ENCODE measurements at regions not wholly inside any gene's neighbourhood (a gene's known extent, or its start where the extent isn't known, plus 50 kb on each side); places are given as distances from the start of the nearest gene placed in this dataset.

DNA sequence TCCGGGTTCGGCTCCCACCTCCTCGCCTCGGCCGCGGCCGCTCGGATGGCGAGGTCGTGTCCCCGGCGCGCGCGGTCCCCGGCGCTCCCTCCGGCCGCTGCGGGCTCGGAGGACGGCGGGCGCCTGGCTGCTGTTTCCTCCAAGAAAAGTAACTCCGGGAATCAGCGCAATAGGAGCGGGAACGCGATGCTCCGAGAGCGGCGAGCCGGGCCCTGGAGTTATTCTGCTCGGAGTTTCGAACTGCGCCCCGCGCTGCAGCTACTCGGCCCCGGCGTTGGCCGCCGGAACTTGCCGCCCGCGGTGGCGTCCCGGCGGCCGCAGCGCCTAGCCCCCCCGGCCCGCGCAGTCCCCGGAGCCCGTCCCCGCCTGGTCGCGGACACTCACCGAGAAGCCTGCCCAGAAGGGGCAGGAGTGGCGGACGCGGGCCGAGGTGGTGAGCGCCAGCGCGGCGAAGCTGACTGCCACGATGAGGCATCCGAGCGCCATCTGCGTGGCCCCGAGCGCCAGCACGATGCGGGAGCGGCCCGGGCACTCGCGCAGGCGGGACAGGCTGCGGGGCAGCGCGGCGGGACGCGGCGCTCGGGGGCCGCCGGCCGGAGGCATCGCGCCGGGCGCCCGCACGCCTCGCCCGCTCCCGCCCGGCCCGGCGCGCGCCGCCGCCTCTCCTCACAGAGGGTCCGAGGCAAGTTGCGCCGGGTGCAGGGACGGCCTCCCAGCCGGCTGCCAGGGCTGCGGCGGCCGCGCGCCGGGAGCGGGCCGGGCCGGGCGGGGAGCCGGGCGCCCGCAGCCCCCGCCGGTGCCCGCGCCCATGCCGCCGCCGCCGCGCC is 251.9 kb downstream of the TJP1 start:
- Histone ChIP-seq H3K36me3 (ENCODE audit: control insufficient read depth, low read depth, low read length) (no peaks in the 10 kb centered on the region), H3K9ac (ENCODE audit: low read length) (no peak overlapping the region), H3K9me3 (ENCODE audit: control insufficient read depth, low read depth, low read length) (no peaks in the 10 kb centered on the region), H3K27ac (ENCODE audit: low read length) (no peak overlapping the region), H3K4me1 (ENCODE audit: control insufficient read depth, low read depth, low read length) (peaks cover 19% of the 10 kb centered on the region), H3K4me3 (ENCODE audit: low read length) (peak overlapping the region; percentile 58), H3K27me3 (ENCODE audit: control insufficient read depth, insufficient read depth, low read length) (peaks cover 43% of the 10 kb centered on the region)

GRCh38 chr15:29569533-29570092 is 252.7 kb downstream of the TJP1 start:
- peak overlapping the region; percentile 50 for H3K4me3 ChIP-seq (ENCODE audit: low read length)
- H3K9ac ChIP-seq (ENCODE audit: low read length) = no peak overlapping the region
- no peaks in the 10 kb centered on the region for H3K9me3 ChIP-seq (ENCODE audit: control insufficient read depth, low read depth, low read length)
- H3K27ac ChIP-seq (ENCODE audit: low read length) = no peak overlapping the region
- peaks cover 19% of the 10 kb centered on the region for H3K4me1 ChIP-seq (ENCODE audit: control insufficient read depth, low read depth, low read length)
- no peaks in the 10 kb centered on the region for H3K36me3 ChIP-seq (ENCODE audit: control insufficient read depth, low read depth, low read length)
- H3K27me3 ChIP-seq (ENCODE audit: control insufficient read depth, insufficient read depth, low read length) = peaks cover 43% of the 10 kb centered on the region

- Histone ChIP-seq H3K4me3 (ENCODE audit: low read length) (peak overlapping the region; percentile 50), H3K36me3 (ENCODE audit: control insufficient read depth, low read depth, low read length) (no peaks in the 10 kb centered on the region), H3K27me3 (ENCODE audit: control insufficient read depth, insufficient read depth, low read length) (peaks cover 40% of the 10 kb centered on the region)
Measured at GRCh38 chr15:29568840-29569532, 253.3 kb downstream of the TJP1 start.

GRCh38 chr15:29567336-29567735 is 254.9 kb downstream of the TJP1 start:
- no peak overlapping the region for H3K4me3 ChIP-seq (ENCODE audit: low read length)
- H3K9me3 ChIP-seq (ENCODE audit: control insufficient read depth, low read depth, low read length) = no peaks in the 10 kb centered on the region
- no peak overlapping the region for H3K9ac ChIP-seq (ENCODE audit: low read length)
- no peaks in the 10 kb centered on the region for H3K36me3 ChIP-seq (ENCODE audit: control insufficient read depth, low read depth, low read length)
- H3K27ac ChIP-seq (ENCODE audit: low read length) = no peak overlapping the region
- H3K27me3 ChIP-seq (ENCODE audit: control insufficient read depth, insufficient read depth, low read length) = peaks cover 24% of the 10 kb centered on the region
- peaks cover 17% of the 10 kb centered on the region for H3K4me1 ChIP-seq (ENCODE audit: control insufficient read depth, low read depth, low read length)

More at GRCh38 chr15:29568840-29569532, 253.3 kb downstream of the TJP1 start:
- peaks cover 19% of the 10 kb centered on the region for H3K4me1 ChIP-seq (ENCODE audit: control insufficient read depth, low read depth, low read length)
- no peak overlapping the region for H3K9ac ChIP-seq (ENCODE audit: low read length)
- H3K27ac ChIP-seq (ENCODE audit: low read length) = no peak overlapping the region
- H3K9me3 ChIP-seq (ENCODE audit: control insufficient read depth, low read depth, low read length) = no peaks in the 10 kb centered on the region

DNA sequence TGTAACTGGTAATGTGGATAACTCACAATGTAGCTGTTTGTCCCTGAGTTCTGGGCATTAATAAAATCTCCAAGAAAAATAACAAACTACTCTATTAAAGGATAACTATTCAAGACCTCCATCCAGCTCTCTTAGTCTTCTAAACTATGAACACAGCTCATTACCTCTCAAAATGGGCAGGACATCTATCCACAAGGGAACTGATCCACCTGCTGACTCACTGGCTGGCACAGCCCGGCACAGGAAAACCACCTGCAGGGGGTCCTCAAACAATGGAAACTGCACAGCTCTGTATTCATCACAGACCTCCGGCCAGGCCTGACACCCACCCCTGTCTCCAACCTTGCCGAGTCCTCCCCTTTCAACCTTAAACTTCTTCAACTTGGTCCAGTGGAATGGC is 255.4 kb downstream of the TJP1 start:
- Histone ChIP-seq H3K9ac (ENCODE audit: low read length) (no peak overlapping the region), H3K27ac (ENCODE audit: low read length) (no peak overlapping the region), H3K27me3 (ENCODE audit: control insufficient read depth, insufficient read depth, low read length) (peaks cover 20% of the 10 kb centered on the region), H3K9me3 (ENCODE audit: control insufficient read depth, low read depth, low read length) (no peaks in the 10 kb centered on the region), H3K4me3 (ENCODE audit: low read length) (no peak overlapping the region), H3K36me3 (ENCODE audit: control insufficient read depth, low read depth, low read length) (no peaks in the 10 kb centered on the region), H3K4me1 (ENCODE audit: control insufficient read depth, low read depth, low read length) (peaks cover 12% of the 10 kb centered on the region)

GRCh38 chr15:29563112-29563511 is 259.2 kb downstream of the TJP1 start:
- no peak overlapping the region for H3K9ac ChIP-seq (ENCODE audit: low read length)
- no peaks in the 10 kb centered on the region for H3K27me3 ChIP-seq (ENCODE audit: control insufficient read depth, insufficient read depth, low read length)
- H3K4me1 ChIP-seq (ENCODE audit: control insufficient read depth, low read depth, low read length) = no peaks in the 10 kb centered on the region
- no peaks in the 10 kb centered on the region for H3K9me3 ChIP-seq (ENCODE audit: control insufficient read depth, low read depth, low read length)
- H3K4me3 ChIP-seq (ENCODE audit: low read length) = no peak overlapping the region
- H3K27ac ChIP-seq (ENCODE audit: low read length) = no peak overlapping the region
- H3K36me3 ChIP-seq (ENCODE audit: control insufficient read depth, low read depth, low read length) = no peaks in the 10 kb centered on the region

GRCh38 chr15:29560896-29561295 is 261.4 kb downstream of the TJP1 start:
- Histone ChIP-seq H3K4me1 (ENCODE audit: control insufficient read depth, low read depth, low read length) (no peaks in the 10 kb centered on the region), H3K27ac (ENCODE audit: low read length) (no peak overlapping the region), H3K27me3 (ENCODE audit: control insufficient read depth, insufficient read depth, low read length) (no peaks in the 10 kb centered on the region), H3K36me3 (ENCODE audit: control insufficient read depth, low read depth, low read length) (no peaks in the 10 kb centered on the region), H3K4me3 (ENCODE audit: low read length) (no peak overlapping the region), H3K9ac (ENCODE audit: low read length) (no peak overlapping the region), H3K9me3 (ENCODE audit: control insufficient read depth, low read depth, low read length) (no peaks in the 10 kb centered on the region)

- Histone ChIP-seq H3K9ac (ENCODE audit: low read length) (no peak overlapping the region), H3K9me3 (ENCODE audit: control insufficient read depth, low read depth, low read length) (no peaks in the 10 kb centered on the region), H3K36me3 (ENCODE audit: control insufficient read depth, low read depth, low read length) (no peaks in the 10 kb centered on the region), H3K27me3 (ENCODE audit: control insufficient read depth, insufficient read depth, low read length) (no peaks in the 10 kb centered on the region), H3K4me1 (ENCODE audit: control insufficient read depth, low read depth, low read length) (no peaks in the 10 kb centered on the region), H3K4me3 (ENCODE audit: low read length) (no peak overlapping the region), H3K27ac (ENCODE audit: low read length) (no peak overlapping the region)
Measured at GRCh38 chr15:29558261-29558660, 264.0 kb downstream of the TJP1 start.

DNA sequence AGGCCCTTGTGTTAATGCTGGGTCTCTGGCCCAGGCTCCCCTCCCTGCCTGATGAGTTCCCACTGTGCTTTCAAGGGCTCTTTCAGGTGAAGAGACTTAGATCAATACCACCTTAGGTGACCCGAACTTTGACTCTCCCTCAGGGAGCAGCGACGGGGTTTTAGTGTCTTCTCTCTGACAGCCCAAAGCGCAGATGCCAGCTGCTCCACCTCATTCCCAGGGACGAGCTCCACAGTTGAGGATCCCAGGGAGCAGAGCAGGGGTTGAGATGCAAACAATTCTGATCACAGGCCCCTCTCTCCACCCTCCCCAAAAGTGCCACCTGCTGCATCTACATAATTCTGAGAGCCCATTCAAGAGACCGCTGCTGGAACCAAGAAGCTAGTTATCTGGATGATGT is 265.1 kb downstream of the TJP1 start:
- H3K9me3 ChIP-seq (ENCODE audit: control insufficient read depth, low read depth, low read length) = no peaks in the 10 kb centered on the region

GRCh38 chr15:29556380-29556779 is 265.9 kb downstream of the TJP1 start:
- Histone ChIP-seq H3K27ac (ENCODE audit: low read length) (no peak overlapping the region), H3K4me3 (ENCODE audit: low read length) (no peak overlapping the region), H3K9me3 (ENCODE audit: control insufficient read depth, low read depth, low read length) (no peaks in the 10 kb centered on the region), H3K27me3 (ENCODE audit: control insufficient read depth, insufficient read depth, low read length) (no peaks in the 10 kb centered on the region), H3K4me1 (ENCODE audit: control insufficient read depth, low read depth, low read length) (no peaks in the 10 kb centered on the region), H3K9ac (ENCODE audit: low read length) (no peak overlapping the region), H3K36me3 (ENCODE audit: control insufficient read depth, low read depth, low read length) (no peaks in the 10 kb centered on the region)

More for the DNA sequence above, 265.1 kb downstream of the TJP1 start:
- Histone ChIP-seq H3K36me3 (ENCODE audit: control insufficient read depth, low read depth, low read length) (no peaks in the 10 kb centered on the region), H3K4me3 (ENCODE audit: low read length) (no peak overlapping the region), H3K27me3 (ENCODE audit: control insufficient read depth, insufficient read depth, low read length) (no peaks in the 10 kb centered on the region), H3K9ac (ENCODE audit: low read length) (no peak overlapping the region), H3K4me1 (ENCODE audit: control insufficient read depth, low read depth, low read length) (no peaks in the 10 kb centered on the region), H3K27ac (ENCODE audit: low read length) (no peak overlapping the region)

DNA sequence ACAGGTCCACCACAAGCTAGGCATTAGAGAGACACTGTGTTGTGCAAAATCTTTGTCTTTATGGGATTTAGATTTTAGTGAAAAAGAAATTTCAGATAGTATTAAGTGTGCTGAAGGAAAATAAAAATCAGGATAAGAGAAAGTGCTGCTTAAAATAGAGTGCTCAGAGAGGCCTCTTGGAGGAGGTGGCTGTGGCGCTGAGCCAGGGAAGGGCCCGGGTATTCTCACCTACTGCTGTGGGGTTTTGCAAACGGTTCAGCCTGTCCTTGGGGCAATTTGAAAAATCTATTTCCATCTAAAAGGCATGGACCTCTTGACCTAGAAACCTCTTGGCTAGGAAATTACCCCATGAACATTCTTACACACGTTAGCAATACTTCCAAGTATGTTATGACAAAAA is 267.7 kb downstream of the TJP1 start:
- no peaks in the 10 kb centered on the region for H3K27me3 ChIP-seq (ENCODE audit: control insufficient read depth, insufficient read depth, low read length)
- H3K9me3 ChIP-seq (ENCODE audit: control insufficient read depth, low read depth, low read length) = no peaks in the 10 kb centered on the region
- H3K9ac ChIP-seq (ENCODE audit: low read length) = no peak overlapping the region

More for the DNA sequence above, 267.7 kb downstream of the TJP1 start:
- Histone ChIP-seq H3K4me1 (ENCODE audit: control insufficient read depth, low read depth, low read length) (no peaks in the 10 kb centered on the region), H3K27ac (ENCODE audit: low read length) (no peak overlapping the region), H3K36me3 (ENCODE audit: control insufficient read depth, low read depth, low read length) (no peaks in the 10 kb centered on the region), H3K4me3 (ENCODE audit: low read length) (no peak overlapping the region)

Measured in iPS-18a (cell line).